ENCODE measurements at regions not wholly inside any gene's neighbourhood (a gene's known extent, or its start where the extent isn't known, plus 50 kb on each side); places are given as distances from the start of the nearest gene placed in this dataset.

DNA sequence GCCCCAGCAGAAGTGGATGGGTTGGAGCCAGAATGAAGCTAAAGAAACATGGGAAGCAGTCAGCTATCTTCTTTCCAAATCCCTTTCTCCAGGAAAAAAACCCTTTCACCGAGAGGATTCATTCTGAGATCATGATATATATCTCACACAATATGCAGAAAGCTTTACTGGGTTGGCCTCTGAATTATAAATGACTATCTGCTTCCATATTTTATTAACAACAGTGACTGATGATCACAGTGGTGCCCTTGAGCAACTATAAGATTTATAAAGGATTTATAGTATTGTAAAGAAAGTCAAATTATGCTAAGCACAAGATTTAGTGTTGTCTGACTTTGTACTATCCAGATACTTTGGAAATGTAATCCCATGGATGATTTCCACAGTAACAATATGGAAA is 180.3 kb downstream of the KCNE4 start:
- CTCF ChIA-PET, result interaction anchor here (0.5 kb wide), 1 partner anchor 631 kb away, joined by 4 read pairs; no protein-coding TSS in a partner anchor
- POLR2A ChIA-PET, result no interaction called here
- DNase-seq, result no peak
- Mint-ChIP-seq H3K27ac (ENCODE audit: unreplicated experiment) (no peak overlapping the region), H3K27me3 (ENCODE audit: insufficient read depth, unreplicated experiment) (peaks cover 26% of the 10 kb centered on the region), H3K9me3 (ENCODE audit: unreplicated experiment) (no peaks in the 10 kb centered on the region), H3K4me1 (ENCODE audit: low read depth, unreplicated experiment) (no peaks in the 10 kb centered on the region), H3K36me3 (ENCODE audit: insufficient read depth, unreplicated experiment) (no peaks in the 10 kb centered on the region), H3K4me3 (ENCODE audit: unreplicated experiment) (no peak overlapping the region)
- no peak for TF ChIP-seq CTCF (IDR thresholded peaks at IDR 0.05; ENCODE audit: insufficient read depth in 1 of 2, low read depth in 1 of 2, low read length in 1 of 2, severe bottlenecking in 1 of 2, unreplicated experiment in 1 of 2)
- Histone ChIP-seq H3K4me3 (ENCODE audit: low read depth, low read length) (no peak overlapping the region), H3K9me3 (no peaks in the 10 kb centered on the region), H3K36me3 (ENCODE audit: control insufficient read depth, insufficient read depth, low read length) (no peaks in the 10 kb centered on the region), H3K27me3 (replicated peaks; ENCODE audit: control insufficient read depth, insufficient read depth, low read length) (no peaks in the 10 kb centered on the region; the same call in 1 of the 2 replicates), H3K4me1 (no peaks in the 10 kb centered on the region)
- intact Hi-C loops (cut with micrococcal nuclease; ENCODE audit: unreplicated experiment), result no loop called here
- BruUV-seq (replicated peaks), result no TSS peak

DNA sequence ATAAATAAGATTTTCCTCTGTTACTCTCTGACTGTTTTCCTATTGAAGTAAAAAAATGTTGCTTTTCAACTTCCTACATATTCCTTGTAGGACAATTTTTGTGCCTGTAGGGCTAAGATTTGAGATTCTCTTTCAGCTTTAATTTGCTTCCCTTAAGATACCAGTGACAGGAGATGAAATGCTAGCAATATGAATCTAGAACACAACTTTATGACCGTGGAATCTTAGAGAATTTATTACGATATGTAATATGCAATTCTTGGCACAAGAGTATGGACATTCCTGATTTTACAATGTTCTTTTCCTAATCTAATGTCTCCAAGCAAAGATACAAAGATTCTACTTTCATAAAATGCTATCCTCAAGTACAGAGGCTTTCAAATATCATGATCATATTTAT is 180.9 kb downstream of the KCNE4 start:
- Mint-ChIP-seq H3K4me3 (ENCODE audit: unreplicated experiment) (no peak overlapping the region), H3K36me3 (ENCODE audit: insufficient read depth, unreplicated experiment) (no peaks in the 10 kb centered on the region), H3K27ac (ENCODE audit: unreplicated experiment) (no peak overlapping the region), H3K4me1 (ENCODE audit: low read depth, unreplicated experiment) (no peaks in the 10 kb centered on the region), H3K27me3 (ENCODE audit: insufficient read depth, unreplicated experiment) (peaks cover 29% of the 10 kb centered on the region), H3K9me3 (ENCODE audit: unreplicated experiment) (no peaks in the 10 kb centered on the region)
- Histone ChIP-seq H3K4me1 (no peaks in the 10 kb centered on the region), H3K4me3 (ENCODE audit: low read depth, low read length) (no peak overlapping the region), H3K9me3 (no peaks in the 10 kb centered on the region), H3K36me3 (ENCODE audit: control insufficient read depth, insufficient read depth, low read length) (no peaks in the 10 kb centered on the region), H3K27me3 (replicated peaks; ENCODE audit: control insufficient read depth, insufficient read depth, low read length) (no peaks in the 10 kb centered on the region; the same call in 1 of the 2 replicates)
- POLR2A ChIA-PET, result no interaction called here
- DNase-seq, result no peak
- no peak for TF ChIP-seq CTCF (IDR thresholded peaks at IDR 0.05; ENCODE audit: insufficient read depth in 1 of 2, low read depth in 1 of 2, low read length in 1 of 2, severe bottlenecking in 1 of 2, unreplicated experiment in 1 of 2)
- CTCF ChIA-PET, result no interaction called here
- no TSS peak for BruUV-seq (replicated peaks)
- intact Hi-C loops (cut with micrococcal nuclease; ENCODE audit: unreplicated experiment), result no loop called here

DNA sequence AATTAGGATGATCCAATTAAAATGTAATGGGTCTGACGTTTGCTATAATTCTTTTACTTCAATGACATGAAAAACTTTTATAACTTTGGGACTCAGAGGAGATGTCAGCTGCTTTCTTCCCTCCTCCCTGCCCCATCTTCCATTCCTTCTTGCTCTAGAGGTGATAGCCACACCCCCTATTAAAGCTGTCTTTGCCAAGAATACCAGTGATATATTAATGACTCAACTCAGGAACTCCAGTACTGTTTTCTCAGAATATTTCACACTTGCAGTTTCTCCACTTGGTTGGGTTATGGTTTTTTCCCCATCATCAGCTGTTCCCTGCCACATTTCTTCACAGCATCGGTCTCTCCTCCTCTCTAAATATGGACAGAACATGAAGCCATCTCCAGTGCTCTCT is 184.0 kb downstream of the KCNE4 start:
- BruUV-seq (replicated peaks), result no TSS peak
- Mint-ChIP-seq H3K4me3 (ENCODE audit: unreplicated experiment) (no peak overlapping the region), H3K4me1 (ENCODE audit: low read depth, unreplicated experiment) (no peaks in the 10 kb centered on the region), H3K9me3 (ENCODE audit: unreplicated experiment) (no peaks in the 10 kb centered on the region), H3K27me3 (ENCODE audit: insufficient read depth, unreplicated experiment) (peaks cover 28% of the 10 kb centered on the region), H3K36me3 (ENCODE audit: insufficient read depth, unreplicated experiment) (no peaks in the 10 kb centered on the region), H3K27ac (ENCODE audit: unreplicated experiment) (no peak overlapping the region)
- H3K9me3 ChIP-seq, result no peaks in the 10 kb centered on the region
- no peak for TF ChIP-seq CTCF (IDR thresholded peaks at IDR 0.05; ENCODE audit: insufficient read depth in 1 of 2, low read depth in 1 of 2, low read length in 1 of 2, severe bottlenecking in 1 of 2, unreplicated experiment in 1 of 2)
- CTCF ChIA-PET, result no interaction called here
- H3K36me3 ChIP-seq (ENCODE audit: control insufficient read depth, insufficient read depth, low read length), result no peaks in the 10 kb centered on the region
- no peak for DNase-seq
- no peaks in the 10 kb centered on the region for H3K27me3 ChIP-seq (replicated peaks; ENCODE audit: control insufficient read depth, insufficient read depth, low read length)
- intact Hi-C loops (cut with micrococcal nuclease; ENCODE audit: unreplicated experiment), result no loop called here
- H3K4me3 ChIP-seq (ENCODE audit: low read depth, low read length), result no peak overlapping the region
- POLR2A ChIA-PET, result no interaction called here
- no peaks in the 10 kb centered on the region for H3K4me1 ChIP-seq

Data from Caco-2 (cell line).